ENCODE measurements at regions not wholly inside any gene's neighbourhood (a gene's known extent, or its start where the extent isn't known, plus 50 kb on each side); places are given as distances from the start of the nearest gene placed in this dataset.

DNA sequence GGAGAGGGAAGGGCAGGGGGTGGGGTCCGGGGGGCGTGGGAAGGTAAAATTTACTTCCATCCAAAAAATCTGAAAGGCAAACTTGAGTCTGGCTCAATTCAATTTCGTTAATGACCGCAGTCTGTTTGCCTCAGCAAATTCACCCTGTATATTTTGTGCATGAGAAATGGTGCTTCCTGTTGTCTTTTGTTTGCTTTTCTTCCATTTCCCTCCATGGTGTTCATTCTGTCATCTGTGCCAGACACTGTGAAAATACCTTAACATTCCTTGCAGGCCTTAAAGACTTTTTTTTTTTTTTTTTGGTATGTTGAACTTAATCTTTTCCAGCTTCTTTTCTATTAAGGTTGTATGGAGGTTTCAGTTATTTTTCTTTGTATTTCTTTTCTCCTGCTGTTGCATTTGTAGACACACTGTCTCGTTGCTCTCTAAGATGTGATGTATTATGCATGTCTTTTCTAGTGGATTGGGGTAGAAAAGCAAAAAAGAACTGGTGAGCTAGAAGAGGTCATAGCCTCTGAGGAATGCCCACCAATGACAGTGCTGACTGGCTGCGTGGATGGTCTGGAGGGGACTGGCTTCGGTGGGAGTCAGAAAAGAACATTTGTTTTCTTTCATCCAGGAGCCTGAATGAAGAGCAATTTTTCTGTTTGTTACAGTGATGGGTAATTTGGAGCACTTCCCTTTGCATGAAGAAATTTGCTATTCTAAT lies 585.0 kb upstream of the MAP3K7 start:
- ChIA-PET CTCF (no interaction called here), POLR2A (ENCODE audit: unreplicated experiment) (no interaction called here)
- no peak overlapping the region for H3K4me3 ChIP-seq
- intact Hi-C loops (cut with micrococcal nuclease; ENCODE audit: unreplicated experiment), result no loop called here
- no peaks in the 10 kb centered on the region for H3K79me2 ChIP-seq (ENCODE audit: low read depth)
- H4K20me1 ChIP-seq (ENCODE audit: insufficient read depth), result no peaks in the 10 kb centered on the region
- H3K36me3 ChIP-seq (ENCODE audit: low read depth), result no peaks in the 10 kb centered on the region
- DNase-seq, result no peak
- H3K4me1 ChIP-seq (replicated peaks; ENCODE audit: insufficient read depth), result no peaks in the 10 kb centered on the region
- no peak overlapping the region for H3K4me2 ChIP-seq
- no peak overlapping the region for H2AFZ ChIP-seq
- no peaks in the 10 kb centered on the region for H3K9me2 ChIP-seq (ENCODE audit: insufficient read depth)
- H3K9me3 ChIP-seq (ENCODE audit: insufficient read depth, low read depth), result no peaks in the 10 kb centered on the region
- H3K27me3 ChIP-seq (ENCODE audit: insufficient read depth, low read depth), result no peaks in the 10 kb centered on the region
- no TSS peak for BruUV-seq (replicated peaks)
- TF ChIP-seq, protein P1, sequence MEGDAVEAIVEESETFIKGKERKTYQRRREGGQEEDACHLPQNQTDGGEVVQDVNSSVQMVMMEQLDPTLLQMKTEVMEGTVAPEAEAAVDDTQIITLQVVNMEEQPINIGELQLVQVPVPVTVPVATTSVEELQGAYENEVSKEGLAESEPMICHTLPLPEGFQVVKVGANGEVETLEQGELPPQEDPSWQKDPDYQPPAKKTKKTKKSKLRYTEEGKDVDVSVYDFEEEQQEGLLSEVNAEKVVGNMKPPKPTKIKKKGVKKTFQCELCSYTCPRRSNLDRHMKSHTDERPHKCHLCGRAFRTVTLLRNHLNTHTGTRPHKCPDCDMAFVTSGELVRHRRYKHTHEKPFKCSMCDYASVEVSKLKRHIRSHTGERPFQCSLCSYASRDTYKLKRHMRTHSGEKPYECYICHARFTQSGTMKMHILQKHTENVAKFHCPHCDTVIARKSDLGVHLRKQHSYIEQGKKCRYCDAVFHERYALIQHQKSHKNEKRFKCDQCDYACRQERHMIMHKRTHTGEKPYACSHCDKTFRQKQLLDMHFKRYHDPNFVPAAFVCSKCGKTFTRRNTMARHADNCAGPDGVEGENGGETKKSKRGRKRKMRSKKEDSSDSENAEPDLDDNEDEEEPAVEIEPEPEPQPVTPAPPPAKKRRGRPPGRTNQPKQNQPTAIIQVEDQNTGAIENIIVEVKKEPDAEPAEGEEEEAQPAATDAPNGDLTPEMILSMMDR (conservative IDR thresholded peaks at IDR 0.05), result no peak
- no peak for TF ChIP-seq EZH2 (IDR thresholded peaks at IDR 0.05; ENCODE audit: low read depth)
- H3K27ac ChIP-seq, result no peak overlapping the region
- H3F3A ChIP-seq (ENCODE audit: insufficient read depth, low read depth), result no peaks in the 10 kb centered on the region

DNA sequence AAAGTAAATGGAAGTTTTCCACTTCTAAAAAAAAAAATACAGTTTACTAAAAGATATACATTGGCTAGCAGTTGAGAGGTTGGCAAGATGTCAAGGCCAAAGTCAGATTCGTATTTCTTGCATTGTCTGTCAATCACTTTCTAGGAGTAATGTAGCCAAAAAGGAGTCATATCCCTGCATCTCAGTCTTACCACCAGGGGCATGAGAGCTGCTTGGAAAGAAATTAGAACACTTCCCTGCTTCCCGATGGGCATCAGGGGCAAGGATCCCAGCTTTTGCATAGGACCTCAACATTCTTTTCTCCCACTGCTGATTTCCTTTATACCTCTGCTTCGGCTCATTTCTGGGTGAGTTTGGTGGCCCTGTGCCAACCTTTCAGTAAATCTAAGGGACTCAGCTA lies 581.0 kb upstream of the MAP3K7 start:
- Histone ChIP-seq H3F3A (ENCODE audit: insufficient read depth, low read depth) (no peaks in the 10 kb centered on the region), H3K27me3 (ENCODE audit: insufficient read depth, low read depth) (no peaks in the 10 kb centered on the region), H4K20me1 (ENCODE audit: insufficient read depth) (no peaks in the 10 kb centered on the region), H3K4me1 (replicated peaks; ENCODE audit: insufficient read depth) (no peaks in the 10 kb centered on the region), H3K36me3 (ENCODE audit: low read depth) (no peaks in the 10 kb centered on the region), H3K4me2 (no peak overlapping the region), H3K4me3 (no peak overlapping the region), H3K9me2 (ENCODE audit: insufficient read depth) (no peaks in the 10 kb centered on the region), H2AFZ (no peak overlapping the region), H3K9me3 (ENCODE audit: insufficient read depth, low read depth) (no peaks in the 10 kb centered on the region), H3K27ac (no peak overlapping the region), H3K79me2 (ENCODE audit: low read depth) (no peaks in the 10 kb centered on the region)
- intact Hi-C loops (cut with micrococcal nuclease; ENCODE audit: unreplicated experiment), result no loop called here
- no peak for DNase-seq
- TF ChIP-seq EZH2 (IDR thresholded peaks at IDR 0.05; ENCODE audit: low read depth), result no peak
- TF ChIP-seq, protein P1 (conservative IDR thresholded peaks at IDR 0.05), result no peak; the same call in 1 of the 2 replicates
- ChIA-PET CTCF (no interaction called here), POLR2A (ENCODE audit: unreplicated experiment) (no interaction called here)
- BruUV-seq (replicated peaks), result no TSS peak

DNA sequence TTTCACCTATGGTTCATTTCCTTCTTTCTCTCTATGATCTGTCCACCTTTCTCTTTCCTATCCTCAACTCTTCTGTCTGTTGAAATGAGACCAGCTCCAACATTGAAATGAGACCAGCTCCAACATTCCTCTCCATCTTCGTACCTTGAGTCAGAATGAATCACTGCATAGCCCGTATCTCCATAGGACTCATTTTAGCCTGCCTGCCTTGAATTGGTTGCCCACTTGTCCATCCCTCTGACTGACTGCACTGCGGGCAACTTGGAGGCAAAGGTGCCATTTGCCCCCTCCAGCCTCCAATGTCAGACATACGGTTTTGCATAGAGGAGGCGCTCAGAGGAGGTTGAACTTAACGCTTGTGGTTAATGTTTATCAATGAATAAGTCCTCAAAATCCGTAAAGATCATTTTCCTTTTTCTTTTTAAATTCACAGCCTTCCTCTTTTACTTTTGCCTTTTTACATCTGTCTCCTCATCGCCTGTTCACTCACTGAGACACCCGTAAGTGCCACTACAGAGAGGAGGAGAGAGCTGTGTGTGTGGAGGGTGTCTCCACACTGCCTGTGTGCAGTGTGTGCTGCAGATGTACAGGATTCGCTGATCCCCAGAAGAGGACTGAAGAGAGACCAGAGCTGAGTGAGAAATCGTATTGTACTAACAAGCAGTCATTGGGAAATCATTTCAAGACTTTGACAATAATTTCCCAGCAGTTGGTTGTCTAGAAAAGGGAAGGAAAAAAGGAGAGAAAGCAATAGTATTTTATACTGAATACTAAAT lies 579.6 kb upstream of the MAP3K7 start:
- no peak for TF ChIP-seq EZH2 (IDR thresholded peaks at IDR 0.05; ENCODE audit: low read depth)
- TF ChIP-seq, protein P1 (conservative IDR thresholded peaks at IDR 0.05), result no peak
- Histone ChIP-seq H2AFZ (no peak overlapping the region), H3K4me2 (no peak overlapping the region), H3K36me3 (ENCODE audit: low read depth) (no peaks in the 10 kb centered on the region), H3K4me1 (replicated peaks; ENCODE audit: insufficient read depth) (no peaks in the 10 kb centered on the region), H3K9me2 (ENCODE audit: insufficient read depth) (no peaks in the 10 kb centered on the region), H3K4me3 (no peak overlapping the region), H3K9me3 (ENCODE audit: insufficient read depth, low read depth) (no peaks in the 10 kb centered on the region), H4K20me1 (ENCODE audit: insufficient read depth) (no peaks in the 10 kb centered on the region), H3K27ac (no peak overlapping the region), H3F3A (ENCODE audit: insufficient read depth, low read depth) (no peaks in the 10 kb centered on the region), H3K27me3 (ENCODE audit: insufficient read depth, low read depth) (no peaks in the 10 kb centered on the region), H3K79me2 (ENCODE audit: low read depth) (no peaks in the 10 kb centered on the region)
- ChIA-PET POLR2A (ENCODE audit: unreplicated experiment) (no interaction called here), CTCF (no interaction called here)
- DNase-seq, result no peak
- BruUV-seq (replicated peaks), result no TSS peak
- intact Hi-C loops (cut with micrococcal nuclease; ENCODE audit: unreplicated experiment), result no loop called here
